ENCODE measurements at regions not wholly inside any gene's neighbourhood (a gene's known extent, or its start where the extent isn't known, plus 50 kb on each side); places are given as distances from the start of the nearest gene placed in this dataset.

- TF ChIP-seq CTCF (IDR thresholded peaks at IDR 0.05; ENCODE audit: control insufficient read depth, extremely low read depth, insufficient read depth): no peak
- no peak for DNase-seq (ENCODE audit: low read depth)
- no peak overlapping the region for H3K4me3 ChIP-seq (ENCODE audit: low read depth, low read length)
These were observed 438.4 kb downstream of the ADRA2A start for GRCh38 chr10:111515264-111515663.

GRCh38 chr10:111515706-111516105 is 438.9 kb downstream of the ADRA2A start:
- no peak for TF ChIP-seq CTCF (IDR thresholded peaks at IDR 0.05; ENCODE audit: control insufficient read depth, extremely low read depth, insufficient read depth)
- no peak for DNase-seq (ENCODE audit: low read depth)
- H3K4me3 ChIP-seq (ENCODE audit: low read depth, low read length): no peak overlapping the region

- TF ChIP-seq CTCF (IDR thresholded peaks at IDR 0.05; ENCODE audit: control insufficient read depth, extremely low read depth, insufficient read depth): no peak
- DNase-seq (ENCODE audit: low read depth): no peak
- H3K4me3 ChIP-seq (ENCODE audit: low read depth, low read length): no peak overlapping the region
These were observed 439.3 kb downstream of the ADRA2A start for GRCh38 chr10:111516144-111516543.

GRCh38 chr10:111522141-111522540 is 445.3 kb downstream of the ADRA2A start:
- no peak for TF ChIP-seq CTCF (IDR thresholded peaks at IDR 0.05; ENCODE audit: control insufficient read depth, extremely low read depth, insufficient read depth)
- DNase-seq (ENCODE audit: low read depth): no peak
- H3K4me3 ChIP-seq (ENCODE audit: low read depth, low read length): no peak overlapping the region

GRCh38 chr10:111522551-111522950 is 445.7 kb downstream of the ADRA2A start:
- TF ChIP-seq CTCF (IDR thresholded peaks at IDR 0.05; ENCODE audit: control insufficient read depth, extremely low read depth, insufficient read depth): no peak
- H3K4me3 ChIP-seq (ENCODE audit: low read depth, low read length): no peak overlapping the region
- DNase-seq (ENCODE audit: low read depth): no peak

GRCh38 chr10:111523016-111523415 is 446.2 kb downstream of the ADRA2A start:
- DNase-seq (ENCODE audit: low read depth): no peak
- no peak for TF ChIP-seq CTCF (IDR thresholded peaks at IDR 0.05; ENCODE audit: control insufficient read depth, extremely low read depth, insufficient read depth)
- H3K4me3 ChIP-seq (ENCODE audit: low read depth, low read length): no peak overlapping the region

- TF ChIP-seq CTCF (IDR thresholded peaks at IDR 0.05; ENCODE audit: control insufficient read depth, extremely low read depth, insufficient read depth): no peak
- DNase-seq (ENCODE audit: low read depth): no peak
- no peak overlapping the region for H3K4me3 ChIP-seq (ENCODE audit: low read depth, low read length)
These were observed 447.3 kb downstream of the ADRA2A start for GRCh38 chr10:111524134-111524533.

All from LNCaP clone FGC (cell line).